HL-60 (cell line): ENCODE measurements at regions not wholly inside any gene's neighbourhood (a gene's known extent, or its start where the extent isn't known, plus 50 kb on each side); places are given as distances from the start of the nearest gene placed in this dataset.

Experiments
- DNase-seq, 2 experiments: peaks; one replicate each; pipeline ENCODE4 v3.0.0-alpha.2; 2010 to 2020; ENCODE audit warnings: low read depth in 1 of 2, low spot score in 1 of 2
- H3K27ac ChIP-seq: fragments of 250-450 bp; sonication (Bioruptor Pico); replicated peaks from 2 replicates; pipeline ENCODE4 v1.5.1; 2020; ENCODE audit warnings: mild to moderate bottlenecking, moderate library complexity
- H3K27me3 ChIP-seq: fragments of 250-450 bp; sonication (Bioruptor Pico); 2 replicates; pipeline ENCODE4 v1.5.1; 2021; ENCODE audit warnings: mild to moderate bottlenecking, moderate library complexity; ENCODE audit not compliant: insufficient read depth, poor library complexity, severe bottlenecking
- H3K4me3 ChIP-seq: replicated peaks from 2 replicates; pipeline ENCODE4 v1.5.1; 2011; ENCODE audit warnings: mild to moderate bottlenecking, control low read depth, low read length; ENCODE audit not compliant: insufficient read depth
- CTCF ChIP-seq: IDR thresholded peaks from one replicate; pipeline ENCODE4 v1.5.1; 2011; ENCODE audit warnings: low read length, control low read depth, inconsistent platforms; ENCODE audit not compliant: insufficient read depth
- GABPA ChIP-seq: IDR thresholded peaks from 2 replicates; pipeline ENCODE4 v1.6.1; 2012; ENCODE audit warnings: low read depth
- POLR2AphosphoS5 ChIP-seq: IDR thresholded peaks from 2 replicates; pipeline ENCODE4 v1.6.1; 2012; ENCODE audit warnings: low read depth
- SPI1 ChIP-seq: IDR thresholded peaks from 2 replicates; pipeline ENCODE4 v1.6.1; 2012; ENCODE audit warnings: low read depth, mild to moderate bottlenecking, borderline replicate concordance
- TF ChIP-seq, protein P1 (sequence below): IDR thresholded peaks from 2 replicates; pipeline ENCODE4 v1.6.1; 2012; ENCODE audit warnings: low read depth; ENCODE audit not compliant: insufficient replicate concordance

GRCh38 chr1:164907666-164908065 is 348.7 kb downstream of the PBX1 start:
- Histone ChIP-seq H3K27ac (no peak overlapping the region), H3K27me3 (no peaks in the 10 kb centered on the region), H3K4me3 (no peak overlapping the region)
- no peak for DNase-seq
- TF ChIP-seq POLR2AphosphoS5 (no peak), CTCF (no peak), GABPA (no peak), SPI1 (no peak)
- TF ChIP-seq, protein P1, sequence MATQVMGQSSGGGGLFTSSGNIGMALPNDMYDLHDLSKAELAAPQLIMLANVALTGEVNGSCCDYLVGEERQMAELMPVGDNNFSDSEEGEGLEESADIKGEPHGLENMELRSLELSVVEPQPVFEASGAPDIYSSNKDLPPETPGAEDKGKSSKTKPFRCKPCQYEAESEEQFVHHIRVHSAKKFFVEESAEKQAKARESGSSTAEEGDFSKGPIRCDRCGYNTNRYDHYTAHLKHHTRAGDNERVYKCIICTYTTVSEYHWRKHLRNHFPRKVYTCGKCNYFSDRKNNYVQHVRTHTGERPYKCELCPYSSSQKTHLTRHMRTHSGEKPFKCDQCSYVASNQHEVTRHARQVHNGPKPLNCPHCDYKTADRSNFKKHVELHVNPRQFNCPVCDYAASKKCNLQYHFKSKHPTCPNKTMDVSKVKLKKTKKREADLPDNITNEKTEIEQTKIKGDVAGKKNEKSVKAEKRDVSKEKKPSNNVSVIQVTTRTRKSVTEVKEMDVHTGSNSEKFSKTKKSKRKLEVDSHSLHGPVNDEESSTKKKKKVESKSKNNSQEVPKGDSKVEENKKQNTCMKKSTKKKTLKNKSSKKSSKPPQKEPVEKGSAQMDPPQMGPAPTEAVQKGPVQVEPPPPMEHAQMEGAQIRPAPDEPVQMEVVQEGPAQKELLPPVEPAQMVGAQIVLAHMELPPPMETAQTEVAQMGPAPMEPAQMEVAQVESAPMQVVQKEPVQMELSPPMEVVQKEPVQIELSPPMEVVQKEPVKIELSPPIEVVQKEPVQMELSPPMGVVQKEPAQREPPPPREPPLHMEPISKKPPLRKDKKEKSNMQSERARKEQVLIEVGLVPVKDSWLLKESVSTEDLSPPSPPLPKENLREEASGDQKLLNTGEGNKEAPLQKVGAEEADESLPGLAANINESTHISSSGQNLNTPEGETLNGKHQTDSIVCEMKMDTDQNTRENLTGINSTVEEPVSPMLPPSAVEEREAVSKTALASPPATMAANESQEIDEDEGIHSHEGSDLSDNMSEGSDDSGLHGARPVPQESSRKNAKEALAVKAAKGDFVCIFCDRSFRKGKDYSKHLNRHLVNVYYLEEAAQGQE: no peak

GRCh38 chr1:164905869-164906268 is 346.9 kb downstream of the PBX1 start:
- DNase-seq: no peak
- H3K27me3 ChIP-seq: no peaks in the 10 kb centered on the region
- TF ChIP-seq SPI1 (no peak), GABPA (no peak), POLR2AphosphoS5 (no peak), CTCF (no peak)
- TF ChIP-seq, protein P1: no peak
- H3K27ac ChIP-seq: no peak overlapping the region
- no peak overlapping the region for H3K4me3 ChIP-seq

DNA sequence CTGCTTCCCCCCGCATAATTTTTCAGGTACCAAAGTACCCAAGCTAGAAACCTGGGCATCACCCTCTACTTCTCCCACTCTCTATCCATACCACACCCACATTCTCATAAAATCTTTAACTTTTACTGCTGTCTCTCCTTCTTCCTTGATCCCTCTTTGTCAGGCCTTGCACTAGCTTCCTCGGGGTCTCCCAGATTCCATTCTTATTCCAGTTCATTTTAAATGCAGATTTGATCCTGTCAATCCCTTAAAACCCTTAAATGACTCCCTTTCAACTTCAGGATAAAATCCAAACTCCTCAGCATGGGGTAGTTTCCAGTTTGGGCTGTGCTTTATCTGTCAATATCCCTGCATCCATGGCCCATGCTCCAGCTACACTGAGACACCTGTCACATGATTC is 343.5 kb downstream of the PBX1 start:
- no peak for DNase-seq
- TF ChIP-seq, protein P1: no peak
- TF ChIP-seq POLR2AphosphoS5 (no peak), SPI1 (no peak), GABPA (no peak), CTCF (no peak)
- Histone ChIP-seq H3K4me3 (no peak overlapping the region), H3K27ac (no peak overlapping the region), H3K27me3 (no peaks in the 10 kb centered on the region)
